ENCODE measurements at regions not wholly inside any gene's neighbourhood (a gene's known extent, or its start where the extent isn't known, plus 50 kb on each side); places are given as distances from the start of the nearest gene placed in this dataset.
"Not testable (repeated sequence)": the region's sequence is repeated elsewhere in the genome, so short reads cannot be mapped to it uniquely, and the experiment has no call there.

- DNase-seq (ENCODE audit: low read depth in 4 of 4, low spot score in 3 of 4): not testable (repeated sequence)
These were observed 967.4 kb upstream of the AUTS2 start for GRCh38 chr7:68630914-68631313.

DNA sequence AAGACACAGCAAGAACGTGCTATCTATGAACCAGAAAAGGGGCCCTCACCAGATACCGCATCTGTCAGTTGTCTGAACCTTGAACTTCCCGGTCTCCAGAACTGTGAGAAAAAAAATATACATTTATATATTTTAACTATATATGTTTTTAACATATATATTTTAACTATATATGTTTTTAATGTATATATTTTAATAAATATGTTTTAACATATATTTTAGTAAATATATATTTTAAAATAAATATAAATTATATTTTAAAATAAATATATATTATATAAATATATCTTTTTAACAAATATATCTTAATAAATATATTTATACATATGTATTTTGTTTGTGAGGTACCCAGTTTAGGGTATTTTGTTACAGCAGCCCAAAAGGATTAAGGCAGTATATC is 958.2 kb upstream of the AUTS2 start:
- DNase-seq (ENCODE audit: low read depth in 4 of 4, low spot score in 3 of 4): no peak

- DNase-seq (ENCODE audit: low read depth in 4 of 4, low spot score in 3 of 4): no peak
These were observed 955.5 kb upstream of the AUTS2 start for GRCh38 chr7:68642727-68643126.

- no peak for DNase-seq (ENCODE audit: low read depth in 4 of 4, low spot score in 3 of 4)
These were observed 934.9 kb upstream of the AUTS2 start for GRCh38 chr7:68663392-68663791.

- DNase-seq (ENCODE audit: low read depth in 4 of 4, low spot score in 3 of 4): no peak
These were observed 927.2 kb upstream of the AUTS2 start for GRCh38 chr7:68671046-68671445.

- no peak for DNase-seq (ENCODE audit: low read depth in 4 of 4, low spot score in 3 of 4)
These were observed 926.6 kb upstream of the AUTS2 start for GRCh38 chr7:68671671-68672070.

DNA sequence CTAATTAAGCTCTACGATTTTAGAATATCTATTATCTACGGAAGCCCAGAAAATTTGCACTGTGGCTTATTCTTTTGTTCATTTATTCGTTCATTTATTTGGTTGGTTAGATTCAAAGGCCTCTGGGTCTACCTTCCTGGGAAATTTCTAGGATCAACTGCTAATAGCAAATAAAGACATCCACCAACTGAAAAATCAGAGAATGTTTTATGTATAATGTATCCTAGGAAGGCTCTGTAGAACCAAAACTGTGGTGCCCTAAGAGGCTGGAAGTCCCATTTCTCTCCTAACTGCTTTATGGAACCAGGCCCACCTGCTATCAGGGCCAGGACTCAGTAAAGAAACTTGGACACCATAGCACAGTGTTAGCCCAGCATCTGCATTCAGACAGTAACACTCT is 923.4 kb upstream of the AUTS2 start:
- no peak for DNase-seq (ENCODE audit: low read depth in 4 of 4, low spot score in 3 of 4)

DNA sequence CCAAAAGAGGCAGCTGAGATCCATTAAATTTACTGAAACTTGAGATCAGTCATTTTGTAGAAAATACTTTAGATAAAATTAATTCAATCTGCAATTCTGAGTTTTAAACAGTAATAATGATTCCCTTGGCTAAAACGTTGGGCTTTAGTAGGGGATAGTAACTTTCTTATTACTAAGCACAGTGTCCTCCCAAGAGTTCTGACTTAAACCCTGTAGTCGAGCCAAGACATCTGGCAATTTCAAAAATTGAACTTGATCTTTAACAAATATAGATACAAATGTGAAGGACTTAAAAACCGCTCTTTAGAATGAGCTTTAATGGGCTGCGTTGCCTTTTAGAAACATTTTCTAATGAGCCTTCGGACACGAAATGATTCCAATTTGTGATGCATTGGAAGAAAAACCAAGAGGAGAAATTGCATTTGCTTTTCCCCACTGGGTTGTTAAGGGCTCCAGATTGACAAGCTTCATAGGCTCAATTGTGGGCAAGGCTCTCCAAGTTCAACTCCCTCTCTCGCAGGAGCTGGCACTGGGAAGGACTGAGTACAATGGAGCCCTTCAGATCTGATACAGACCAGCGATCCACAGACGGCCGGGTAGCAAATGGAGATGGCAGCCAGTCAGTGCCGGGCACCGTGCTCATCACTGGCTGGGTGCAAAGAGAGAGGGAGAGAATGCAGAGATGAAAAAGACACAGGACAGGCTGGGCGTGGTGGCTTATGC is 921.3 kb upstream of the AUTS2 start:
- DNase-seq (ENCODE audit: low read depth in 4 of 4, low spot score in 3 of 4): no peak

DNA sequence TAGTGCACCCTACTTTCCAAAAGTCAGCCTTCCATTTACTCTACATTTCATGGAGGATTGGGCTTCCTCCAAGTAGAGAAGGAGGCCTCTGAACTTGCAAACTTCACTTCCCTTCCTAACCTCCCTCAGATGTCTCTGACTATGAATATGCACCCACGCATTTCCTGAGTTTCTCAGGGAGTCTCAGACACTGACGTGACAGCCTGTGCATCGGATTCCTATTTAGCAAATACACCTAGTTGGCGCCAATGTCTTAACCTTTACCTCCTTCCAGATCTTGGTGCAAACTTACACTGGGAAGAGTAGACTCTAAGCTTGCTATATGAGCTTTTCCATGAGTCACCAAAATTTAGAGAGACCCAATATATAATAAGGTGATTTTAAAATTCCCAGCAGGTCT is 920.1 kb upstream of the AUTS2 start:
- DNase-seq (ENCODE audit: low read depth in 4 of 4, low spot score in 3 of 4): no peak

- no peak for DNase-seq (ENCODE audit: low read depth in 4 of 4, low spot score in 3 of 4)
These were observed 918.6 kb upstream of the AUTS2 start for GRCh38 chr7:68679459-68680234.

DNA sequence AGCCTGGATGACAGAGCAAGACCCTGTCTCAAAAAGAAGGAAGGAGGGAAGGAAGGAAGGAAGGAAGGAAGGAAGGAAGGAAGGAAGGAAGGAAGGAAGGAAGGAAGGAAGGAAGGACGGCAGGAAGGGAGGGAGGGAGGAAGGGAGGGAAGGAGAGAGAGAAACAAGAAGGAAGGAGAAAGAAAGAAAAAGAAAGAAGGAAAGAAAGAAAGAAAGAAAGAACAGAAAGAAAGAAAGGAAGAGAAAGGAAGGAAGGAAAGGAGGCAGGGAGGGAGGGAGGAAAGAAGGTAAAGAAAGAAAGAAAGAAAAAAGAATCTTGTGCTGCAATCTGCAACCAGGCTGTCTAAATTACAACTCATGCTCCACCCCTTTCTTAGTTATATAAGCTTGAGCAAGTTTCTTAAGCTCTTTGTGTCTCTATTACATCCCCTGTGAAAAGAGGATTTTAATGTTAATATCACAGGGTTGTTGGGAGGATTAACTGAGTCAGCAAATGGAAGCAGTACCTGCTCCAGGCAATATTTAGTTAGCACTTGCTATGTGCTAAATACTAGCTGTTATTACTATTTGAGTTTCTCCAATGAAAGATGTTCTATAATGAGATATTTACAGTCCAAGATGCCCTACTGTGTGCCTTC is 917.9 kb upstream of the AUTS2 start:
- no peak for DNase-seq (ENCODE audit: low read depth in 4 of 4, low spot score in 3 of 4)

- peak in 3 of 4 donors; percentile 5 to 51 (median 6) for DNase-seq (ENCODE audit: low read depth in 4 of 4, low spot score in 3 of 4)
These were observed 915.4 kb upstream of the AUTS2 start for GRCh38 chr7:68682910-68683309.

GRCh38 chr7:68684246-68684839 is 913.9 kb upstream of the AUTS2 start:
- no peak for DNase-seq (ENCODE audit: low read depth in 4 of 4, low spot score in 3 of 4)

DNA sequence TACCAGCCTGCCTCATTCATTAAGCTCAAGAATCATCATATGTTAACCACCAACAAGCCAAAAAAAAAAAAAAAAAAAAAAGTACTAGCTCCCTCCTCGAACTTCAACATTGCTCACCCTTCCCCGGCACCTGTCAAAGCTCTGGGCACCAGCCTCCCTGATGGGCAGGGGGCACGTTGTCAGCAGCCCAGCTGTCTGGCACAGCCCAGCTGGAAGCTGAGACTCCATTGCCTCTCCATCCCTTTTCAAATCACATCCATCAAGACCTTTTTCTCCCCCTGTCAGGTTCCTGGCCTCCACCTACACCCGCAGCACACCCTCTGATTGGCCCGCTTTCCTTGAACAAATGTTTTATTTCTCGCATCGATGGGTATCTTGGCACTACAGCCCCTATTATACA is 913.3 kb upstream of the AUTS2 start:
- DNase-seq (ENCODE audit: low read depth in 4 of 4, low spot score in 3 of 4): no peak

- no peak for DNase-seq (ENCODE audit: low read depth in 4 of 4, low spot score in 3 of 4)
These were observed 909.7 kb upstream of the AUTS2 start for GRCh38 chr7:68688416-68689086.

DNA sequence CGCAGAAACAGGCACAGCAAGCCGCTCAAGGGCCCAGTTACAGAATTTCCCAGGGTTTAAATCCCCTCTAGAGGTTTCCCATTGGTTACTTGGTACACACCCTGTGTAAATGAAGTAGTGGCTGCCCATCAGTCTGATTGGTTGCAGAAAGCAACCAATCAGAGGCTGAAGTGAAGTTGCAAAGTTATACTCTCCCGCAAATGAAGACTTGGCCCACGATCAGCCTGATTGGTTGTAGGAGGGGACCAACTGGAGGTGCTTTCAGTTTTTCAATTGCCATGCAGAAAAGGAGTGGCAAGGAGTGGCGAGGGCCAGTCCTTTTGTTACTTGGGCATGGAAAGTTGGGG is 909.2 kb upstream of the AUTS2 start:
- no peak for DNase-seq (ENCODE audit: low read depth in 4 of 4, low spot score in 3 of 4)

GRCh38 chr7:68691261-68692216 is 906.7 kb upstream of the AUTS2 start:
- no peak for DNase-seq (ENCODE audit: low read depth in 4 of 4, low spot score in 3 of 4)

GRCh38 chr7:68692511-68692910 is 905.8 kb upstream of the AUTS2 start:
- DNase-seq (ENCODE audit: low read depth in 4 of 4, low spot score in 3 of 4): no peak

GRCh38 chr7:68694656-68695055 is 903.6 kb upstream of the AUTS2 start:
- DNase-seq (ENCODE audit: low read depth in 4 of 4, low spot score in 3 of 4): no peak

DNA sequence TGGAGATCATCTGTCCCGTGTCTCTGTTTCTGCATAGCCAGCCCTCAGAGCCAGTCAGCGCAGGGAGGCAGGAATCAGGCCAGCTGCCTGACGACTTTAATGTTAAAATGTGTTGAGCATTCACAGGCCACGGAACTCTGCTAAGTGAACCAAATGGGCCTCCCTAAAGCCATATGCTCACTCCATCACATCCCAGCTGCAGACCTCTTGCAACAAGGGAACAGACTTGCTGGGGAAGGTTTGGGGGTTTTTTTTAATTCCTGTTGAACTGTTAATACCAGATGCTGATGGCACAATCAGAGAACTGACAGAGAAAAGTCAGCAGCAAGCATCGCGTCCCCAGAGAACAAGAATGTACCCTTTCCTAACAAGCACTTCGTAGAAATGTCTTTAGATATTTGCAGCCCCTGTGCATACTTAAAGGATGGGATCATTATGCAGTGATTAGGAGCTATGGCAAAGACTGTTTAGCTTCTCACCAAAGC is 900.4 kb upstream of the AUTS2 start:
- peak in 1 of 4 donors; percentile 8 for DNase-seq (ENCODE audit: low read depth in 4 of 4, low spot score in 3 of 4)

All from left renal pelvis (tissue), 4 donors.